H4 (cell line): ENCODE measurements at regions not wholly inside any gene's neighbourhood (a gene's known extent, or its start where the extent isn't known, plus 50 kb on each side); places are given as distances from the start of the nearest gene placed in this dataset.
"Not testable (repeated sequence)": the region's sequence is repeated elsewhere in the genome, so short reads cannot be mapped to it uniquely, and the experiment has no call there.

Source experiments
- DNase-seq: peaks from one replicate; pipeline ENCODE4 v3.0.0-alpha.2; 2015; ENCODE audit warnings: low spot score

- no peak for DNase-seq
Measured at GRCh38 chr2:6139142-6139541, 447.0 kb downstream of the SOX11 start.

GRCh38 chr2:6139916-6140315 lies 447.7 kb downstream of the SOX11 start:
- DNase-seq: no peak

- DNase-seq: no peak
Measured at GRCh38 chr2:6140509-6140908, 448.3 kb downstream of the SOX11 start.

- no peak for DNase-seq
Measured at GRCh38 chr2:6143812-6144211, 451.6 kb downstream of the SOX11 start.

GRCh38 chr2:6147215-6147614 lies 455.0 kb downstream of the SOX11 start:
- DNase-seq: not testable (repeated sequence)

GRCh38 chr2:6148882-6149281 lies 456.7 kb downstream of the SOX11 start:
- DNase-seq: no peak

GRCh38 chr2:6159606-6160005 lies 467.4 kb downstream of the SOX11 start:
- no peak for DNase-seq

GRCh38 chr2:6163932-6164331 lies 471.7 kb downstream of the SOX11 start:
- no peak for DNase-seq

GRCh38 chr2:6164986-6165747 lies 473.0 kb downstream of the SOX11 start:
- DNase-seq: no peak

- DNase-seq: no peak
Measured at GRCh38 chr2:6167592-6168138, 475.5 kb downstream of the SOX11 start.

GRCh38 chr2:6168485-6168884 lies 476.3 kb downstream of the SOX11 start:
- no peak for DNase-seq

- no peak for DNase-seq
Measured at GRCh38 chr2:6171294-6171693, 479.1 kb downstream of the SOX11 start.

GRCh38 chr2:6177811-6178210 lies 485.6 kb downstream of the SOX11 start:
- DNase-seq: no peak

GRCh38 chr2:6181525-6181924 lies 489.3 kb downstream of the SOX11 start:
- DNase-seq: peak; percentile 56

- DNase-seq: no peak
Measured at GRCh38 chr2:6181926-6182325, 489.7 kb downstream of the SOX11 start.

GRCh38 chr2:6183226-6183625 lies 491.0 kb downstream of the SOX11 start:
- DNase-seq: no peak

- no peak for DNase-seq
Measured at GRCh38 chr2:6184532-6185292, 492.5 kb downstream of the SOX11 start.

GRCh38 chr2:6186332-6187151 lies 494.4 kb downstream of the SOX11 start:
- DNase-seq: peak; percentile 33

- DNase-seq: peak; percentile 16
Measured at GRCh38 chr2:6196449-6196848, 504.3 kb downstream of the SOX11 start.

GRCh38 chr2:6198370-6198919 lies 506.3 kb downstream of the SOX11 start:
- not testable (repeated sequence) for DNase-seq

GRCh38 chr2:6202756-6203155 lies 510.6 kb downstream of the SOX11 start:
- no peak for DNase-seq
